Type B pancreatic cell (in vitro differentiated cells): ENCODE measurements at regions not wholly inside any gene's neighbourhood (a gene's known extent, or its start where the extent isn't known, plus 50 kb on each side); places are given as distances from the start of the nearest gene placed in this dataset.

Source experiments
- DNase-seq: peaks from one replicate; pipeline ENCODE4 v3.0.0; 2021; ENCODE audit warnings: mixed read lengths; ENCODE audit not compliant: unreplicated experiment; ENCODE audit errors: extremely low spot score
- H3K27ac Mint-ChIP-seq: 2 replicates; pipeline ENCODE4 v1.8.0; 2021; ENCODE audit warnings: mild to moderate bottlenecking, mixed read lengths
- H3K27me3 Mint-ChIP-seq: 2 replicates; pipeline ENCODE4 v1.8.0; 2021; ENCODE audit warnings: mixed read lengths
- H3K36me3 Mint-ChIP-seq: 2 replicates; pipeline ENCODE4 v1.8.0; 2021; ENCODE audit warnings: mixed read lengths
- H3K4me1 Mint-ChIP-seq: one replicate; pipeline ENCODE4 v1.8.0; 2021; ENCODE audit warnings: mixed read lengths; ENCODE audit not compliant: unreplicated experiment
- H3K4me3 Mint-ChIP-seq: 2 replicates; pipeline ENCODE4 v1.8.0; 2021; ENCODE audit warnings: mild to moderate bottlenecking, mixed read lengths
- H3K9me3 Mint-ChIP-seq: 2 replicates; pipeline ENCODE4 v1.8.0; 2021; ENCODE audit warnings: mixed read lengths
- CTCF ChIP-seq: fragments of 200-600 bp; sonication (generic); conservative IDR thresholded peaks from 2 replicates; pipeline ENCODE4 v1.5.0; 2021; ENCODE audit warnings: antibody characterized with exemption, mild to moderate bottlenecking

- H3K4me1 Mint-ChIP-seq, result peaks cover 12% of the 10 kb centered on the region
- no peak overlapping the region for H3K4me3 Mint-ChIP-seq
- no peaks in the 10 kb centered on the region for H3K9me3 Mint-ChIP-seq
- H3K36me3 Mint-ChIP-seq, result no peaks in the 10 kb centered on the region
- H3K27ac Mint-ChIP-seq, result no peak overlapping the region
- H3K27me3 Mint-ChIP-seq, result peaks cover 13% of the 10 kb centered on the region
- DNase-seq, result no peak
- no peak for TF ChIP-seq CTCF
Measured at GRCh38 chr2:144683966-144684365, 164.0 kb upstream of the ZEB2 start.

GRCh38 chr2:144683107-144683753, 163.3 kb upstream of the ZEB2 start:
- peaks cover 17% of the 10 kb centered on the region for H3K4me1 Mint-ChIP-seq
- H3K27ac Mint-ChIP-seq, result no peak overlapping the region
- no peaks in the 10 kb centered on the region for H3K36me3 Mint-ChIP-seq
- TF ChIP-seq CTCF, result no peak
- no peaks in the 10 kb centered on the region for H3K9me3 Mint-ChIP-seq
- H3K27me3 Mint-ChIP-seq, result peaks cover 19% of the 10 kb centered on the region
- H3K4me3 Mint-ChIP-seq, result no peak overlapping the region
- DNase-seq, result no peak

- Mint-ChIP-seq H3K27ac (no peak overlapping the region), H3K9me3 (no peaks in the 10 kb centered on the region), H3K27me3 (peaks cover 19% of the 10 kb centered on the region), H3K4me1 (peaks cover 17% of the 10 kb centered on the region), H3K4me3 (no peak overlapping the region), H3K36me3 (no peaks in the 10 kb centered on the region)
- DNase-seq, result no peak
- TF ChIP-seq CTCF, result no peak
Measured at GRCh38 chr2:144682248-144682647, 162.3 kb upstream of the ZEB2 start.

GRCh38 chr2:144681389-144681788, 161.5 kb upstream of the ZEB2 start:
- Mint-ChIP-seq H3K27ac (no peak overlapping the region), H3K4me3 (no peak overlapping the region), H3K27me3 (peaks cover 15% of the 10 kb centered on the region), H3K4me1 (peaks cover 17% of the 10 kb centered on the region), H3K9me3 (no peaks in the 10 kb centered on the region), H3K36me3 (no peaks in the 10 kb centered on the region)
- TF ChIP-seq CTCF, result no peak
- DNase-seq, result no peak

- no peak for DNase-seq
Measured at GRCh38 chr2:144679942-144680341, 160.0 kb upstream of the ZEB2 start.

More at GRCh38 chr2:144679942-144680341, 160.0 kb upstream of the ZEB2 start:
- Mint-ChIP-seq H3K4me1 (peaks cover 17% of the 10 kb centered on the region), H3K27ac (no peak overlapping the region), H3K36me3 (no peaks in the 10 kb centered on the region), H3K9me3 (no peaks in the 10 kb centered on the region), H3K4me3 (no peak overlapping the region), H3K27me3 (peaks cover 15% of the 10 kb centered on the region)
- no peak for TF ChIP-seq CTCF
